ENCODE measurements at regions not wholly inside any gene's neighbourhood (a gene's known extent, or its start where the extent isn't known, plus 50 kb on each side); places are given as distances from the start of the nearest gene placed in this dataset.

DNA sequence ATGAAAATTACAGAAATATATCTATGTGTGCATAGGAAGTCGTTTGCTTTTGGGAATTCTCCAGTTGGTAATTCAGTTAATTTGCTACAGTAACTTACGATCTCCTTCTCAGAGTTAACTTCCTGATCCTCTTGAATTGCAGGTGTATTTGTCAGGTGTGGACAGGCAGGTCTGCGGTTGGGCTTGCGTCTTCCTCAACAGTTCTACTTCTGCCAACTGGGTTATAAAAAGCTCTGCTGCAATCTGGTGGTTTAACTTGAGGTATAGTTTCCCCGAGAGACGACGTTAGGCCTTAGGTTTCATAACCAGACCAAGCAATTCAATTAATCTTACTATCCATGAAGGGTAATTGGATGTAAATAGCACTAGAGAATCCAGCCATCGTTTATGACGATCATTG is 88.2 kb downstream of the GABPA start:
- H3K4me1 ChIP-seq (ENCODE audit: insufficient read depth) = no peaks in the 10 kb centered on the region
- H3K27ac ChIP-seq (ENCODE audit: low read depth) = no peak overlapping the region
- ATAC-seq (no peak), DNase-seq (ENCODE audit: low spot score) (no peak)
- no peaks in the 10 kb centered on the region for H3K9me2 ChIP-seq (ENCODE audit: insufficient read depth)
- no peaks in the 10 kb centered on the region for H4K20me1 ChIP-seq (replicated peaks; ENCODE audit: insufficient read depth)
- H3K36me3 ChIP-seq (ENCODE audit: insufficient read depth) = no peaks in the 10 kb centered on the region
- TF ChIP-seq ZNF114 (CRISPR knock-in tag; IDR thresholded peaks at IDR 0.05) (no peak), CREB1 (CRISPR knock-in tag; IDR thresholded peaks at IDR 0.05; ENCODE audit: low read depth) (no peak), STAT1 (IDR thresholded peaks at IDR 0.05; ENCODE audit: unreplicated experiment) (no peak), EZH2 (IDR thresholded peaks at IDR 0.05; ENCODE audit: low read depth, unreplicated experiment) (no peak), NANOG (IDR thresholded peaks at IDR 0.05; ENCODE audit: borderline replicate concordance) (no peak), POLR2AphosphoS5 (IDR thresholded peaks at IDR 0.05; ENCODE audit: low read depth) (no peak), JUNB (IDR thresholded peaks at IDR 0.05; ENCODE audit: unreplicated experiment) (no peak), ZNF331 (CRISPR knock-in tag; IDR thresholded peaks at IDR 0.05; ENCODE audit: low read depth) (no peak), EZH2phosphoT487 (IDR thresholded peaks at IDR 0.05; ENCODE audit: unreplicated experiment) (no peak)
- TF ChIP-seq, protein P1, sequence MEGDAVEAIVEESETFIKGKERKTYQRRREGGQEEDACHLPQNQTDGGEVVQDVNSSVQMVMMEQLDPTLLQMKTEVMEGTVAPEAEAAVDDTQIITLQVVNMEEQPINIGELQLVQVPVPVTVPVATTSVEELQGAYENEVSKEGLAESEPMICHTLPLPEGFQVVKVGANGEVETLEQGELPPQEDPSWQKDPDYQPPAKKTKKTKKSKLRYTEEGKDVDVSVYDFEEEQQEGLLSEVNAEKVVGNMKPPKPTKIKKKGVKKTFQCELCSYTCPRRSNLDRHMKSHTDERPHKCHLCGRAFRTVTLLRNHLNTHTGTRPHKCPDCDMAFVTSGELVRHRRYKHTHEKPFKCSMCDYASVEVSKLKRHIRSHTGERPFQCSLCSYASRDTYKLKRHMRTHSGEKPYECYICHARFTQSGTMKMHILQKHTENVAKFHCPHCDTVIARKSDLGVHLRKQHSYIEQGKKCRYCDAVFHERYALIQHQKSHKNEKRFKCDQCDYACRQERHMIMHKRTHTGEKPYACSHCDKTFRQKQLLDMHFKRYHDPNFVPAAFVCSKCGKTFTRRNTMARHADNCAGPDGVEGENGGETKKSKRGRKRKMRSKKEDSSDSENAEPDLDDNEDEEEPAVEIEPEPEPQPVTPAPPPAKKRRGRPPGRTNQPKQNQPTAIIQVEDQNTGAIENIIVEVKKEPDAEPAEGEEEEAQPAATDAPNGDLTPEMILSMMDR (conservative IDR thresholded peaks at IDR 0.05; ENCODE audit: low read depth in 2 of 2) = no peak
- TF ChIP-seq, protein P2, sequence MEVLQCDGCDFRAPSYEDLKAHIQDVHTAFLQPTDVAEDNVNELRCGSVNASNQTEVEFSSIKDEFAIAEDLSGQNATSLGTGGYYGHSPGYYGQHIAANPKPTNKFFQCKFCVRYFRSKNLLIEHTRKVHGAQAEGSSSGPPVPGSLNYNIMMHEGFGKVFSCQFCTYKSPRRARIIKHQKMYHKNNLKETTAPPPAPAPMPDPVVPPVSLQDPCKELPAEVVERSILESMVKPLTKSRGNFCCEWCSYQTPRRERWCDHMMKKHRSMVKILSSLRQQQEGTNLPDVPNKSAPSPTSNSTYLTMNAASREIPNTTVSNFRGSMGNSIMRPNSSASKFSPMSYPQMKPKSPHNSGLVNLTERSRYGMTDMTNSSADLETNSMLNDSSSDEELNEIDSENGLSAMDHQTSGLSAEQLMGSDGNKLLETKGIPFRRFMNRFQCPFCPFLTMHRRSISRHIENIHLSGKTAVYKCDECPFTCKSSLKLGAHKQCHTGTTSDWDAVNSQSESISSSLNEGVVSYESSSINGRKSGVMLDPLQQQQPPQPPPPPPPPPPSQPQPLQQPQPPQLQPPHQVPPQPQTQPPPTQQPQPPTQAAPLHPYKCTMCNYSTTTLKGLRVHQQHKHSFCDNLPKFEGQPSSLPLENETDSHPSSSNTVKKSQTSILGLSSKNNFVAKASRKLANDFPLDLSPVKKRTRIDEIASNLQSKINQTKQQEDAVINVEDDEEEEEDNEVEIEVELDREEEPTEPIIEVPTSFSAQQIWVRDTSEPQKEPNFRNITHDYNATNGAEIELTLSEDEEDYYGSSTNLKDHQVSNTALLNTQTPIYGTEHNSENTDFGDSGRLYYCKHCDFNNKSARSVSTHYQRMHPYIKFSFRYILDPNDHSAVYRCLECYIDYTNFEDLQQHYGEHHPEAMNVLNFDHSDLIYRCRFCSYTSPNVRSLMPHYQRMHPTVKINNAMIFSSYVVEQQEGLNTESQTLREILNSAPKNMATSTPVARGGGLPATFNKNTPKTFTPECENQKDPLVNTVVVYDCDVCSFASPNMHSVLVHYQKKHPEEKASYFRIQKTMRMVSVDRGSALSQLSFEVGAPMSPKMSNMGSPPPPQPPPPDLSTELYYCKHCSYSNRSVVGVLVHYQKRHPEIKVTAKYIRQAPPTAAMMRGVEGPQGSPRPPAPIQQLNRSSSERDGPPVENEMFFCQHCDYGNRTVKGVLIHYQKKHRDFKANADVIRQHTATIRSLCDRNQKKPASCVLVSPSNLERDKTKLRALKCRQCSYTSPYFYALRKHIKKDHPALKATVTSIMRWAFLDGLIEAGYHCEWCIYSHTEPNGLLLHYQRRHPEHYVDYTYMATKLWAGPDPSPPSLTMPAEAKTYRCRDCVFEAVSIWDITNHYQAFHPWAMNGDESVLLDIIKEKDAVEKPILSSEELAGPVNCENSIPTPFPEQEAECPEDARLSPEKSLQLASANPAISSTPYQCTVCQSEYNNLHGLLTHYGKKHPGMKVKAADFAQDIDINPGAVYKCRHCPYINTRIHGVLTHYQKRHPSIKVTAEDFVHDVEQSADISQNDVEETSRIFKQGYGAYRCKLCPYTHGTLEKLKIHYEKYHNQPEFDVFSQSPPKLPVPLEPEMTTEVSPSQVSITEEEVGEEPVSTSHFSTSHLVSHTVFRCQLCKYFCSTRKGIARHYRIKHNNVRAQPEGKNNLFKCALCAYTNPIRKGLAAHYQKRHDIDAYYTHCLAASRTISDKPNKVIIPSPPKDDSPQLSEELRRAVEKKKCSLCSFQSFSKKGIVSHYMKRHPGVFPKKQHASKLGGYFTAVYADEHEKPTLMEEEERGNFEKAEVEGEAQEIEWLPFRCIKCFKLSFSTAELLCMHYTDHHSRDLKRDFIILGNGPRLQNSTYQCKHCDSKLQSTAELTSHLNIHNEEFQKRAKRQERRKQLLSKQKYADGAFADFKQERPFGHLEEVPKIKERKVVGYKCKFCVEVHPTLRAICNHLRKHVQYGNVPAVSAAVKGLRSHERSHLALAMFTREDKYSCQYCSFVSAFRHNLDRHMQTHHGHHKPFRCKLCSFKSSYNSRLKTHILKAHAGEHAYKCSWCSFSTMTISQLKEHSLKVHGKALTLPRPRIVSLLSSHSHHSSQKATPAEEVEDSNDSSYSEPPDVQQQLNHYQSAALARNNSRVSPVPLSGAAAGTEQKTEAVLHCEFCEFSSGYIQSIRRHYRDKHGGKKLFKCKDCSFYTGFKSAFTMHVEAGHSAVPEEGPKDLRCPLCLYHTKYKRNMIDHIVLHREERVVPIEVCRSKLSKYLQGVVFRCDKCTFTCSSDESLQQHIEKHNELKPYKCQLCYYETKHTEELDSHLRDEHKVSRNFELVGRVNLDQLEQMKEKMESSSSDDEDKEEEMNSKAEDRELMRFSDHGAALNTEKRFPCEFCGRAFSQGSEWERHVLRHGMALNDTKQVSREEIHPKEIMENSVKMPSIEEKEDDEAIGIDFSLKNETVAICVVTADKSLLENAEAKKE (CRISPR knock-in tag; IDR thresholded peaks at IDR 0.05) = no peak
- TF ChIP-seq, protein P3, sequence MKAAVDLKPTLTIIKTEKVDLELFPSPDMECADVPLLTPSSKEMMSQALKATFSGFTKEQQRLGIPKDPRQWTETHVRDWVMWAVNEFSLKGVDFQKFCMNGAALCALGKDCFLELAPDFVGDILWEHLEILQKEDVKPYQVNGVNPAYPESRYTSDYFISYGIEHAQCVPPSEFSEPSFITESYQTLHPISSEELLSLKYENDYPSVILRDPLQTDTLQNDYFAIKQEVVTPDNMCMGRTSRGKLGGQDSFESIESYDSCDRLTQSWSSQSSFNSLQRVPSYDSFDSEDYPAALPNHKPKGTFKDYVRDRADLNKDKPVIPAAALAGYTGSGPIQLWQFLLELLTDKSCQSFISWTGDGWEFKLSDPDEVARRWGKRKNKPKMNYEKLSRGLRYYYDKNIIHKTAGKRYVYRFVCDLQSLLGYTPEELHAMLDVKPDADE (IDR thresholded peaks at IDR 0.05) = no peak
- TF ChIP-seq, protein P4, sequence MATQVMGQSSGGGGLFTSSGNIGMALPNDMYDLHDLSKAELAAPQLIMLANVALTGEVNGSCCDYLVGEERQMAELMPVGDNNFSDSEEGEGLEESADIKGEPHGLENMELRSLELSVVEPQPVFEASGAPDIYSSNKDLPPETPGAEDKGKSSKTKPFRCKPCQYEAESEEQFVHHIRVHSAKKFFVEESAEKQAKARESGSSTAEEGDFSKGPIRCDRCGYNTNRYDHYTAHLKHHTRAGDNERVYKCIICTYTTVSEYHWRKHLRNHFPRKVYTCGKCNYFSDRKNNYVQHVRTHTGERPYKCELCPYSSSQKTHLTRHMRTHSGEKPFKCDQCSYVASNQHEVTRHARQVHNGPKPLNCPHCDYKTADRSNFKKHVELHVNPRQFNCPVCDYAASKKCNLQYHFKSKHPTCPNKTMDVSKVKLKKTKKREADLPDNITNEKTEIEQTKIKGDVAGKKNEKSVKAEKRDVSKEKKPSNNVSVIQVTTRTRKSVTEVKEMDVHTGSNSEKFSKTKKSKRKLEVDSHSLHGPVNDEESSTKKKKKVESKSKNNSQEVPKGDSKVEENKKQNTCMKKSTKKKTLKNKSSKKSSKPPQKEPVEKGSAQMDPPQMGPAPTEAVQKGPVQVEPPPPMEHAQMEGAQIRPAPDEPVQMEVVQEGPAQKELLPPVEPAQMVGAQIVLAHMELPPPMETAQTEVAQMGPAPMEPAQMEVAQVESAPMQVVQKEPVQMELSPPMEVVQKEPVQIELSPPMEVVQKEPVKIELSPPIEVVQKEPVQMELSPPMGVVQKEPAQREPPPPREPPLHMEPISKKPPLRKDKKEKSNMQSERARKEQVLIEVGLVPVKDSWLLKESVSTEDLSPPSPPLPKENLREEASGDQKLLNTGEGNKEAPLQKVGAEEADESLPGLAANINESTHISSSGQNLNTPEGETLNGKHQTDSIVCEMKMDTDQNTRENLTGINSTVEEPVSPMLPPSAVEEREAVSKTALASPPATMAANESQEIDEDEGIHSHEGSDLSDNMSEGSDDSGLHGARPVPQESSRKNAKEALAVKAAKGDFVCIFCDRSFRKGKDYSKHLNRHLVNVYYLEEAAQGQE (IDR thresholded peaks at IDR 0.05; ENCODE audit: unreplicated experiment) = no peak
- no peaks in the 10 kb centered on the region for H3K27me3 Mint-ChIP-seq (ENCODE audit: insufficient read depth, low read depth, poor library complexity)
- H3K4me3 Mint-ChIP-seq = no peak overlapping the region
- H3K4me1 Mint-ChIP-seq = peaks cover 7% of the 10 kb centered on the region; the same call in 2 of the 3 replicates
- no peaks in the 10 kb centered on the region for H3F3A ChIP-seq (replicated peaks; ENCODE audit: low read depth)
- no peak overlapping the region for H3K4me3 ChIP-seq
- no peak overlapping the region for H3K27ac Mint-ChIP-seq
- H2AFZ ChIP-seq = no peak overlapping the region
- no peaks in the 10 kb centered on the region for H3K36me3 Mint-ChIP-seq (ENCODE audit: low read depth)
- H3K79me2 ChIP-seq (replicated peaks; ENCODE audit: insufficient read depth) = no peaks in the 10 kb centered on the region
- H3K4me2 ChIP-seq = no peak overlapping the region
- H3K9me3 Mint-ChIP-seq = no peaks in the 10 kb centered on the region
- H3K27me3 ChIP-seq (ENCODE audit: insufficient read depth) = no peaks in the 10 kb centered on the region
